ES-I3 (cell line): ENCODE measurements at regions not wholly inside any gene's neighbourhood (a gene's known extent, or its start where the extent isn't known, plus 50 kb on each side); places are given as distances from the start of the nearest gene placed in this dataset.

Source experiments
- H3K36me3 ChIP-seq: 2 replicates; pipeline ENCODE4 v1.6.1; 2013; ENCODE audit warnings: mild to moderate bottlenecking, low read length, control low read depth, moderate library complexity; ENCODE audit not compliant: insufficient read depth
- H3K4me1 ChIP-seq: 2 replicates; pipeline ENCODE4 v1.6.1; 2013; ENCODE audit warnings: mild to moderate bottlenecking, control low read depth, low read length; ENCODE audit not compliant: insufficient read depth
- H3K9ac ChIP-seq: 2 replicates; pipeline ENCODE4 v1.6.1; 2013; ENCODE audit warnings: low read depth, mild to moderate bottlenecking, low read length, moderate library complexity
- H3K9me3 ChIP-seq: 2 replicates; pipeline ENCODE4 v1.6.1; 2013; ENCODE audit warnings: mild to moderate bottlenecking, low read length, moderate library complexity; ENCODE audit not compliant: control insufficient read depth, insufficient read depth

DNA sequence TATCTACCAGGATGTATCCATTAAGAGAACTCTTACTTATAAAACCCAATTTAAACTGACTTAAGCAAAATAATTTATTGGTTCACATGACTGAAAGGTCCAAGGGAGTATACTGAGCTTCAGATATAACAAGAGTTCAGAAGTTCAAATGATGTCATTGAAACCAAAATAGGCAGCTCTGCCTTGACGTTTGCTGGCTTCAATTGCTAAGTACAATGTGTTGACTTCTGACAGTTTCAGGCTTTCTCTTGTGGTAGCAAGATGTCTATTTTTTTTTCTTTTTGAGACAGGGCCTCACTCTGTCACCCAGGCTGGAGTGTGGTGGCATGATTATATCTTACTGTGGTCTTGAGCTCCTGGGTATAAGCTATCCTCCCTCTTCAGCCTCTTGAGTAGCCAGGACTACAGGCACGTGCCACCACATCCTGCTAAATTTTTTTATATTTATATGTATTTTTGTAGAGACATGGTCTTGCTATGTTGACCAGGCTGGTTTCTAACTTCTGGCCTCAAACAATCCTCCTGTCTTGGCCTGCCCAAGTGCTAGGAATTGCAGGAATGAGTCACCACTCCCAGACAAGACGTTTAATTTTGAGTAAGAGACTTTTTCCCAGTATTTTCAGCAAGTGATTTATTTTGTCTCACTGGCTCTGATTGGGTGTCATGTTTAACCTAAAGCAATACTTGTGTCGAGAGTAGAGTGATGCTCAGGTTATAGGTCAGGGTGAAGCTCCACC lies 184.8 kb downstream of the NR4A2 start:
- H3K36me3 ChIP-seq: no peaks in the 10 kb centered on the region

GRCh38 chr2:156145976-156146375 lies 186.5 kb downstream of the NR4A2 start:
- Histone ChIP-seq H3K9ac (no peak overlapping the region), H3K9me3 (no peaks in the 10 kb centered on the region), H3K36me3 (no peaks in the 10 kb centered on the region), H3K4me1 (no peaks in the 10 kb centered on the region)

More for the DNA sequence above, 184.8 kb downstream of the NR4A2 start:
- no peak overlapping the region for H3K9ac ChIP-seq
- H3K4me1 ChIP-seq: no peaks in the 10 kb centered on the region
- no peaks in the 10 kb centered on the region for H3K9me3 ChIP-seq

DNA sequence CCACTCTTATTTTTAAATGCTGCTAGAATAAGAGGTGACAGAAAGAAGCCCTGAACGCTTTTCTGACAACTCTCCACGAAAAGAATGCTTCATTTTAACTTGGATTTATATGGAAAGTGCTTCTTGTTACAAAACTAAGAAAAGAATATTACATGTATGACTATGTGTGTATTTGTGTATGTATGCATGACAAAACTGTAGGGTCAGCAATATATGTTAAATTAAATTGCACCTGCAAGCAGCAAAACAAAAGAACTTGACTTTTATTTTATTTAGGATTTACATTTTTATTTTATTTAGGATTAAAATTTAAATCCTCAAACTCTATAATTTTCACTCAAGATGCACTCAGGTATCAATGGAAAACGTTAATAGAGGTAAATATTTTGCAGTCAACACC lies 187.1 kb downstream of the NR4A2 start:
- no peaks in the 10 kb centered on the region for H3K9me3 ChIP-seq

GRCh38 chr2:156136566-156136965 lies 196.0 kb downstream of the NR4A2 start:
- Histone ChIP-seq H3K9me3 (no peaks in the 10 kb centered on the region), H3K9ac (no peak overlapping the region), H3K4me1 (no peaks in the 10 kb centered on the region), H3K36me3 (no peaks in the 10 kb centered on the region)

More for the DNA sequence above, 187.1 kb downstream of the NR4A2 start:
- H3K9ac ChIP-seq: no peak overlapping the region
- no peaks in the 10 kb centered on the region for H3K36me3 ChIP-seq
- no peaks in the 10 kb centered on the region for H3K4me1 ChIP-seq

- Histone ChIP-seq H3K4me1 (no peaks in the 10 kb centered on the region), H3K9me3 (no peaks in the 10 kb centered on the region), H3K9ac (no peak overlapping the region), H3K36me3 (no peaks in the 10 kb centered on the region)
Observed at GRCh38 chr2:156134887-156135286, 197.6 kb downstream of the NR4A2 start.

- Histone ChIP-seq H3K4me1 (no peaks in the 10 kb centered on the region), H3K36me3 (no peaks in the 10 kb centered on the region), H3K9me3 (no peaks in the 10 kb centered on the region)
Observed at GRCh38 chr2:156132941-156133340, 199.6 kb downstream of the NR4A2 start.

GRCh38 chr2:156132130-156132529 lies 200.4 kb downstream of the NR4A2 start:
- H3K36me3 ChIP-seq: no peaks in the 10 kb centered on the region
- H3K9me3 ChIP-seq: no peaks in the 10 kb centered on the region
- H3K4me1 ChIP-seq: no peaks in the 10 kb centered on the region
- no peak overlapping the region for H3K9ac ChIP-seq

More at GRCh38 chr2:156132941-156133340, 199.6 kb downstream of the NR4A2 start:
- H3K9ac ChIP-seq: no peak overlapping the region

- Histone ChIP-seq H3K9me3 (no peaks in the 10 kb centered on the region), H3K9ac (no peak overlapping the region), H3K4me1 (0 out of 2 replicates have a peak, but pooled peaks cover 6% of the 10 kb centered on the region), H3K36me3 (no peaks in the 10 kb centered on the region)
Observed at GRCh38 chr2:156129227-156129626, 203.3 kb downstream of the NR4A2 start.

GRCh38 chr2:156125018-156125417 lies 207.5 kb downstream of the NR4A2 start:
- H3K36me3 ChIP-seq: no peaks in the 10 kb centered on the region
- peaks cover 2% of the 10 kb centered on the region; the same call in 1 of the 2 replicates for H3K9me3 ChIP-seq
- H3K9ac ChIP-seq: no peak overlapping the region
- H3K4me1 ChIP-seq: 0 out of 2 replicates have a peak, but pooled peaks cover 6% of the 10 kb centered on the region

- no peak overlapping the region for H3K9ac ChIP-seq
- no peaks in the 10 kb centered on the region for H3K36me3 ChIP-seq
- H3K9me3 ChIP-seq: peaks cover 2% of the 10 kb centered on the region; the same call in 1 of the 2 replicates
- H3K4me1 ChIP-seq: 0 out of 2 replicates have a peak, but pooled peaks cover 6% of the 10 kb centered on the region
Observed at GRCh38 chr2:156124458-156124857, 208.1 kb downstream of the NR4A2 start.

- H3K9me3 ChIP-seq: peaks cover 2% of the 10 kb centered on the region; the same call in 1 of the 2 replicates
- H3K9ac ChIP-seq: no peak overlapping the region
- H3K36me3 ChIP-seq: no peaks in the 10 kb centered on the region
- no peaks in the 10 kb centered on the region for H3K4me1 ChIP-seq
Observed at GRCh38 chr2:156118753-156119416, 213.6 kb downstream of the NR4A2 start.

- no peaks in the 10 kb centered on the region for H3K9me3 ChIP-seq
- H3K4me1 ChIP-seq: no peaks in the 10 kb centered on the region
- no peak overlapping the region for H3K9ac ChIP-seq
Observed at GRCh38 chr2:156116113-156116512, 216.4 kb downstream of the NR4A2 start.

GRCh38 chr2:156115338-156115737 lies 217.2 kb downstream of the NR4A2 start:
- H3K9me3 ChIP-seq: no peaks in the 10 kb centered on the region

More at GRCh38 chr2:156116113-156116512, 216.4 kb downstream of the NR4A2 start:
- no peaks in the 10 kb centered on the region for H3K36me3 ChIP-seq

DNA sequence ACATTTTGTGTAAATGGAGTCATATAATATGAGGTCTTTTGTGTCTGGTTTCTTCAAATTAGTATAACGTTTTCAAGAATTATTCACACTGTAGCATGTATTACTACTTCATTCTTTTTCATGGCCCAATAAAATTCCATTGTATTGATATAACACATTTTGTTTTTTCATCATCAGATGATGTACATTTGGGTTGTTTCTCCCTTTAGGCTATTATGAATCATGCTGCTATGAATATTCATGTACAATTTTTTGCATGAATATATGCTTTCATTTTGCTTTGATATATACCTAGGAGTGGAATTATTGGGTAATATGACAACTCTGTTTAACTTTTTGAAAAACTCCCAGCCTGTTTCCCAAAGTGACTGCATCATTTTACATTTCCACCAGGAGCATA lies 220.2 kb downstream of the NR4A2 start:
- Histone ChIP-seq H3K9me3 (no peaks in the 10 kb centered on the region), H3K9ac (no peak overlapping the region), H3K36me3 (no peaks in the 10 kb centered on the region), H3K4me1 (no peaks in the 10 kb centered on the region)

More at GRCh38 chr2:156115338-156115737, 217.2 kb downstream of the NR4A2 start:
- Histone ChIP-seq H3K4me1 (no peaks in the 10 kb centered on the region), H3K36me3 (no peaks in the 10 kb centered on the region), H3K9ac (no peak overlapping the region)

- Histone ChIP-seq H3K9ac (no peak overlapping the region), H3K9me3 (no peaks in the 10 kb centered on the region), H3K36me3 (no peaks in the 10 kb centered on the region), H3K4me1 (no peaks in the 10 kb centered on the region)
Observed at GRCh38 chr2:156110890-156111289, 221.6 kb downstream of the NR4A2 start.
